SH-SY5Y (cell line): ENCODE measurements at regions not wholly inside any gene's neighbourhood (a gene's known extent, or its start where the extent isn't known, plus 50 kb on each side); places are given as distances from the start of the nearest gene placed in this dataset.

Experiments used
- GATA2 ChIP-seq: IDR thresholded peaks from 2 replicates; pipeline ENCODE4 v1.6.1; 2011; ENCODE audit warnings: mild to moderate bottlenecking, low read depth, low read length
- GATA3 ChIP-seq: IDR thresholded peaks from 2 replicates; pipeline ENCODE4 v1.6.1; 2011; ENCODE audit warnings: low read depth, mild to moderate bottlenecking, low read length, moderate library complexity

- TF ChIP-seq GATA2 (no peak), GATA3 (no peak)
Observed at GRCh38 chr11:93089474-93090102, 108.2 kb downstream of the SLC36A4 start.
